ENCODE measurements at regions not wholly inside any gene's neighbourhood (a gene's known extent, or its start where the extent isn't known, plus 50 kb on each side); places are given as distances from the start of the nearest gene placed in this dataset.

DNA sequence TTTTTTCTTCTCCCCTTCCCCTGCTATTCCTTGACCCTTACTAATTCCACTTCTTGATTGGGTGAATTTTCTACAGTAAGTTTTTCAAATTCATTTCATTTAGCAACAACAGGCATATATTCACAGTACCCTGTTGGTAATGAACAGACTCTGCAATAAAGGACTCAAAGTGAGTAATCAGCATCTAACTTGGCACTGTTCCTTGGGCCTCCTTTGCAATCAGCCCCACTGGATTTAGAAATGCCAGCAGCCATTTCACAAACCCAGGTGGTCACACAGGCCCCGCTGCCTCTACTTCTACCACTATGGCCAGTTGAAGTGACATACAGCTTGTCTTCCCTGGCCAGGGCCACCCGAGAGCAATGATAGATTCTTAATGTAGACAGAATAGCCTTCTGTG, 113.8 kb downstream of the CYB561 start:
- H3K36me3 ChIP-seq (ENCODE audit: low read length), result no peaks in the 10 kb centered on the region
- no peak for TF ChIP-seq EZH2phosphoT487 (conservative IDR thresholded peaks at IDR 0.05; ENCODE audit: low read length)
- TF ChIP-seq, protein P1, sequence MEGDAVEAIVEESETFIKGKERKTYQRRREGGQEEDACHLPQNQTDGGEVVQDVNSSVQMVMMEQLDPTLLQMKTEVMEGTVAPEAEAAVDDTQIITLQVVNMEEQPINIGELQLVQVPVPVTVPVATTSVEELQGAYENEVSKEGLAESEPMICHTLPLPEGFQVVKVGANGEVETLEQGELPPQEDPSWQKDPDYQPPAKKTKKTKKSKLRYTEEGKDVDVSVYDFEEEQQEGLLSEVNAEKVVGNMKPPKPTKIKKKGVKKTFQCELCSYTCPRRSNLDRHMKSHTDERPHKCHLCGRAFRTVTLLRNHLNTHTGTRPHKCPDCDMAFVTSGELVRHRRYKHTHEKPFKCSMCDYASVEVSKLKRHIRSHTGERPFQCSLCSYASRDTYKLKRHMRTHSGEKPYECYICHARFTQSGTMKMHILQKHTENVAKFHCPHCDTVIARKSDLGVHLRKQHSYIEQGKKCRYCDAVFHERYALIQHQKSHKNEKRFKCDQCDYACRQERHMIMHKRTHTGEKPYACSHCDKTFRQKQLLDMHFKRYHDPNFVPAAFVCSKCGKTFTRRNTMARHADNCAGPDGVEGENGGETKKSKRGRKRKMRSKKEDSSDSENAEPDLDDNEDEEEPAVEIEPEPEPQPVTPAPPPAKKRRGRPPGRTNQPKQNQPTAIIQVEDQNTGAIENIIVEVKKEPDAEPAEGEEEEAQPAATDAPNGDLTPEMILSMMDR (IDR thresholded peaks at IDR 0.05; ENCODE audit: insufficient read depth, low read length, poor library complexity, severe bottlenecking), result no peak

DNA sequence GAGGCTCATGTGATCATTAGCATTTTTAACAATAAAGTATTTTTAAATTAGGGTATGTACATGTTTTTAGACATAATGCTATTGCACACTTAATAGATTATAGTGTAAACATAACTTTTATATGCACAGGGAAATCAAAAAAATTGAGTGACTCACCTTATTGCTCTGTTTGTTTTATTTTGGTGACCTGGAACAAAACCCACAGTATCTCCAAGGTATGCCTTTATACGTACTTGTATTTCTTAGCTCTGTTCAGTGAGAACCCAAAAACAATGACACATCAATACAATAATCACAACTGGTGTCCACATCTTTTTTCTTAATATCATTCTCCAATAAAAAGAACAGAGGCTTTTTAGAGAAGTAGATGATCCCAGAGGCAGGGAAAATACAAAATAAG, 112.2 kb downstream of the CYB561 start:
- TF ChIP-seq, protein P1 (IDR thresholded peaks at IDR 0.05; ENCODE audit: insufficient read depth, low read length, poor library complexity, severe bottlenecking), result no peak
- TF ChIP-seq EZH2phosphoT487 (conservative IDR thresholded peaks at IDR 0.05; ENCODE audit: low read length), result no peak
- H3K27me3 ChIP-seq (ENCODE audit: low read length), result no peaks in the 10 kb centered on the region
- no peak overlapping the region for H3K4me3 ChIP-seq (ENCODE audit: insufficient read depth, low read length, poor library complexity, severe bottlenecking)
- H3K9ac ChIP-seq (ENCODE audit: low read length), result no peak overlapping the region
- H3K9me3 ChIP-seq (ENCODE audit: insufficient read depth, low read length), result no peaks in the 10 kb centered on the region
- H3K9me2 ChIP-seq (replicated peaks; ENCODE audit: insufficient read depth, low read length), result no peaks in the 10 kb centered on the region
- H4K20me1 ChIP-seq (ENCODE audit: low read depth, low read length), result no peaks in the 10 kb centered on the region
- no peak overlapping the region for H3K4me2 ChIP-seq (ENCODE audit: low read depth, low read length, poor library complexity, severe bottlenecking)
- no peak overlapping the region for H3K27ac ChIP-seq (ENCODE audit: low read depth, low read length)
- H3K79me2 ChIP-seq (ENCODE audit: insufficient read depth, low read length), result no peaks in the 10 kb centered on the region
- H3F3A ChIP-seq (ENCODE audit: insufficient read depth), result no peaks in the 10 kb centered on the region
- no peaks in the 10 kb centered on the region for H3K36me3 ChIP-seq (ENCODE audit: low read length)
- no peak overlapping the region for H2AFZ ChIP-seq (ENCODE audit: low read depth, low read length, severe bottlenecking)

More for the DNA sequence above, 113.8 kb downstream of the CYB561 start:
- no peaks in the 10 kb centered on the region for H3K79me2 ChIP-seq (ENCODE audit: insufficient read depth, low read length)
- H3F3A ChIP-seq (ENCODE audit: insufficient read depth), result no peaks in the 10 kb centered on the region
- no peak overlapping the region for H3K4me2 ChIP-seq (ENCODE audit: low read depth, low read length, poor library complexity, severe bottlenecking)
- H3K27ac ChIP-seq (ENCODE audit: low read depth, low read length), result no peak overlapping the region
- H3K9ac ChIP-seq (ENCODE audit: low read length), result no peak overlapping the region
- no peaks in the 10 kb centered on the region for H3K9me3 ChIP-seq (ENCODE audit: insufficient read depth, low read length)
- no peaks in the 10 kb centered on the region for H4K20me1 ChIP-seq (ENCODE audit: low read depth, low read length)
- no peak overlapping the region for H2AFZ ChIP-seq (ENCODE audit: low read depth, low read length, severe bottlenecking)
- no peaks in the 10 kb centered on the region for H3K27me3 ChIP-seq (ENCODE audit: low read length)
- no peaks in the 10 kb centered on the region for H3K9me2 ChIP-seq (replicated peaks; ENCODE audit: insufficient read depth, low read length)
- no peak overlapping the region for H3K4me3 ChIP-seq (ENCODE audit: insufficient read depth, low read length, poor library complexity, severe bottlenecking)

DNA sequence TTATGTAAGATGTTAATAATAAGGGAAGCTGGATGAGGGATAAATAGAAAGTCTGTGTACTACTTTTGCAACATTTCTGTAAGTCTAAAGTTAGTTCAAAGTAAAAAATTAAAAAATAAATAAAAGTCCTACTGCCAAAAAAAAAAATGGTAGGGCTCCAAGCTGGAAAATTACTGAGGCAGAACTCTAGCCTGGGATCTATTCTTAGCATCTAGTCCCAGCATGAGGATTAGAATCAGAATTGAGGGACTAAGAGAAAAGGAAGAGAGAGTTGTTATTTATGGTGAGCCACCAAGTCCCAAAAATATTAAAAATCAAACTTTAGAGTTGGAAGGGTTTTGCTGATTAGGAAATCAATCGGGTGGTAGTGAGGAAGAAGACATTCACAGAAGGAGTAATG, 110.3 kb downstream of the CYB561 start:
- no peaks in the 10 kb centered on the region for H4K20me1 ChIP-seq (ENCODE audit: low read depth, low read length)
- no peak overlapping the region for H2AFZ ChIP-seq (ENCODE audit: low read depth, low read length, severe bottlenecking)
- no peak overlapping the region for H3K27ac ChIP-seq (ENCODE audit: low read depth, low read length)
- TF ChIP-seq EZH2phosphoT487 (conservative IDR thresholded peaks at IDR 0.05; ENCODE audit: low read length), result no peak
- TF ChIP-seq, protein P1 (IDR thresholded peaks at IDR 0.05; ENCODE audit: insufficient read depth, low read length, poor library complexity, severe bottlenecking), result no peak
- H3K4me3 ChIP-seq (ENCODE audit: insufficient read depth, low read length, poor library complexity, severe bottlenecking), result no peak overlapping the region
- H3K27me3 ChIP-seq (ENCODE audit: low read length), result no peaks in the 10 kb centered on the region
- H3K9ac ChIP-seq (ENCODE audit: low read length), result no peak overlapping the region
- H3K36me3 ChIP-seq (ENCODE audit: low read length), result no peaks in the 10 kb centered on the region
- no peak overlapping the region for H3K4me2 ChIP-seq (ENCODE audit: low read depth, low read length, poor library complexity, severe bottlenecking)
- H3K79me2 ChIP-seq (ENCODE audit: insufficient read depth, low read length), result no peaks in the 10 kb centered on the region
- H3K9me3 ChIP-seq (ENCODE audit: insufficient read depth, low read length), result no peaks in the 10 kb centered on the region
- H3K9me2 ChIP-seq (replicated peaks; ENCODE audit: insufficient read depth, low read length), result no peaks in the 10 kb centered on the region
- no peaks in the 10 kb centered on the region for H3F3A ChIP-seq (ENCODE audit: insufficient read depth)
